NCI-H1092 (cell line): ENCODE measurements at regions not wholly inside any gene's neighbourhood (a gene's known extent, or its start where the extent isn't known, plus 50 kb on each side); places are given as distances from the start of the nearest gene placed in this dataset.
"Not testable (repeated sequence)": the region's sequence is repeated elsewhere in the genome, so short reads cannot be mapped to it uniquely, and the experiment has no call there.

Experiments
- DNase-seq: peaks from one replicate; lab custom pipeline; 2025; lab: John Stamatoyannopoulos, UW

DNA sequence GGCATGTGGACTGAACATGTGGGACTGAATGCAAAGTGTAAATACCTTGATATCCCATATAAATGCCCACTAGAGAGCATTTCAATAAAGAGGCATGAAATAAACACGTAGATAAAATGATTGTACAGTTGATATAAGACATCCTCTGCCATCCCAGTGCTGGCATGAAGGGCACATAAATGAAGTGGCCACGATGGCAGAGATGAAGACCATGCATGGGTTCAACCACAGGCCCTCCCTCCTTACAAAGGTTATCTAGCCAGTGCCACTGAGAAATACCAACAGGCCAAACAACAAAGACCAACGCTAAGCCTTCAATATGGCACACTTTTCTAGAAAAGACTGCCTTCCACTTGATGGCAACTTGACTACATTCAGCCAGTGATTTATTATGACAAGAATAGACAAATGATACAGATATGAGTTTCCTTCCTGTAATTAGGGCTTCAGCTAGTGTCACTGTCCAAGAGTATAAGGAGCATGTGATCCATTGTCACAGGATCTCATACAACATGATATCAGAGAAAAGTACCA is 493.9 kb upstream of the MAP2 start:
- no peak for DNase-seq

DNA sequence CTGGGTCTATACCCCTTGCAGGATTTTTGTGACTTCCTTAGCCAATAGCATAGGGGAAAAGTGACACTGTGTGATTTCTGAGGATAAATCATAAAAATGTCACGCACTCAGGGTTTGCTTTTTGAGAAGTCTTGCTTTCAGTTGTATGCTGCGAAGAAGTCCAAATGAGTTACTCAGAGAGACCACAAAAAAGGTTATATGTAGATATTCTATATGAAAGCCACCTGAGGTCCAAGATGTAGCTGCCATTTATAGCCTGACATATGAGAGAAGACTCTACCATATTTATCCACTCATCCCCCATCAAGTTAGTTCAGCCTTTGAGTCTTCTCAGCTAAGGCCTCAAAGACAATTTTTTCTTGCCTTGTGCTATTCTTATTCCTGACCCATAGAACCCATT is 488.3 kb upstream of the MAP2 start:
- DNase-seq, result no peak

DNA sequence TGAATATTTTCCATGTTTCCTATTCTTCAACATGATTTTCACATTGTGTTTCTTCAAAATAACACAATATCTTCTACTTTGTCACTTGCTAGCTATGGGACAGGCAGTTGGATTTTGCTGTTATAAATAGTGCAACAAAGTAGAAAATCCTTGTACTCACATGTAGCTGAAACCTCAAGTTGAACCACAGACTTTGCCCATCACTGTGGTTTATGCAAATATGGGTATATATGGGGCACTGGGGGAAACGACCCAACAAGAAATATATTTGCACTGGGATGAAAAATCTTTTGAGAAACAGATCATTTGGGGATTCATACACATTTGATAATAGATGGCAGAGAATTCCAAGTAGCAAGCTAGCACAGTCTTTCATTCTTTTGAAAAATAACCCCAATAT is 486.3 kb upstream of the MAP2 start:
- no peak for DNase-seq

DNA sequence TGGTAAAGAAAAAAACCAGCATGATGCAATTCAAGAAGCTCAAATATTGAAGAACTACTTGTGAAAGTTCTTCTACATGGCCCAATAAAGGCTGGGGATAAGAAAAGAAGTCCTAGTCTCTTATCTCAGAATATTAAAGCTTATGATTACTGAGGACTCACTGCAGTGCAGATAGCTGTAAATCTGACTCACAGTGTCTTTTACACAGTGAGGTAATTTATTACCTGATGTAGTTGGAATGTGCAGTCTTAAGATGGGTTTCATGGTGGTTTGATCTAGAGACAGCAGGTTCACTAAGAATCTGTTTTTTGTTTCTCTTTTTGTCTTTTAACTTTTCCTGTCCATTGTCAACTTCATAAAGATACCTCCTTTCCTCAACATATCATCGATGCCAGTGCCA is 484.0 kb upstream of the MAP2 start:
- no peak for DNase-seq

DNA sequence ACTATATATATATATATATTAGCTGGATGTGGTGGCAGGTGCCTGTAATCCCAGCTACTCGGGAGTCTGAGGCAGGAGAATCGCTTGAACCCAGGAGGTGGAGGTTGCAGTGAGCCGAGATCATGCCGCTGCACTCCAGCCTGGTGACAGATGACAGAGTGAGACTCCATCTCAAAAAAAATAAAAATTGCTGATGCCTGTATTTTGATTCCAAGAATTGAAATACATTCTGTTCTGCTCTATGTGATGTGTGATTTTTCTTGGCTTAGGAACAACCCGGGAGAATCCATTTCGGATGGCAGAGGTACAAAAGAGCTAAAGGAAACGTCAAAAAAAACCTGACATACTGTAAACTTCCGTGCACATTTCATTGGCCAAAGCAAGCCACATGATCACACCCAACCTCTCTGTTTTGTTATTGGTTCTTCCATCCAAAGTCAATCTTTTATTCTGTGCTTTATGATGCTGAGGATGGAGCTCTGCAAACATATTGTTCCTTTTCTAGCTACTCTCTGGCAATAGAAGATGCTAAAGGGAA is 478.1 kb upstream of the MAP2 start:
- DNase-seq, result no peak

DNA sequence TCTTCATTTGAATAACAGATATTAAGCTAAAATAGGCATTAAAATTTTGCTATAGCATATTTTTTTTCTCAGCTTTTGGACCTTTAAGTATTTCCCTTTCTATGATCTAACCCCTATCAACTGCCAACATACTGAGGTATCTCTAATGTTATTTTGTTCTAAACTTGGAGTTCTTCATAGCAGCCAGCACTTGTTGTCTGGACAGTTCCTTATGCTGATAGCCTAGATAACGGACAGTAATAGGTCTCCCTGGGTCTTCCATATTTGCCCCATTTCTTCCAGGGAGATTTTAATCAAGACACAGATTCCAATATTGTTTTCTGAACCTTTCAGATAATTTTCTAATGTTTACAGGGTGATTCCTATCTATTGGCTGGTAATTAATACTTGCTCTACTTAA is 475.8 kb upstream of the MAP2 start:
- no peak for DNase-seq

DNA sequence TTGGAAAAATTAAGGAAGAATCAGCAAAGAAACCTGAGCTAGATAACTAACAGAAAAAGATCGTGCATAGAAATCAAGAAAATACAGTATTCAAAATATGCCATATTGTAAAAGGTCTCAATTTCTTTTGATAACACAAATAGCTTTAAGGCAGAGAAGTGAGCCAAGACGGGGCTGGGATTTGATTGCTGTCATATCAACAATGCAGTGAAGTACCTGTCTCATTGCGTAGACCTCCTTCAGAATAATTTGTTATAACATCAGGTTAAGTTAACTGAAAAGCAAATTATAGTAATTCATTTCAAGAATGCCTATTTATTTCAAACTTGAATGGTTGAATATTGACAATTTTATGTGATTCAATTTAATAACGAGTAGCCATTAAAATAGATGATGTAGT is 453.8 kb upstream of the MAP2 start:
- no peak for DNase-seq

GRCh38 chr2:208977582-208977981 is 446.3 kb upstream of the MAP2 start:
- DNase-seq, result no peak

- no peak for DNase-seq
Measured at GRCh38 chr2:208978946-208979345, 444.9 kb upstream of the MAP2 start.

GRCh38 chr2:208980321-208980720 is 443.5 kb upstream of the MAP2 start:
- DNase-seq, result no peak

- DNase-seq, result no peak
Measured at GRCh38 chr2:208982831-208983230, 441.0 kb upstream of the MAP2 start.

DNA sequence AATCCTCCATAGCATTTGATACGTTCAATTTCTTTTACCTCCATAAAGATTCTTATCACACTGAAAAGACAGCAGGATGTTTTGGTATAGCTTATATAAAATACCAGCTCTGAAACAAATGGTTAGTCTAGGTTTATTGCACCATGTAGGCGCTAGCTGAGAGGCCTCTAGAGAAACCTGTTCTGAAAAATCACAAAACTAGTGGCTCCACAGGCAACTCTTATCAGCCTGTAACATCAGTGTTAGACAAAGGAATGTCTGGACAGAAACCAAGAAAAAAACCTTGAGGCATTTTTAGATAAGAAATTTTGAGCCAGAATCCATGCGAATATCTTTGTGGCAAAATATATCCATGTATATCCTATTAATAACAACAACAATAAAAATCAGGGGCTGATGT is 440.4 kb upstream of the MAP2 start:
- no peak for DNase-seq

GRCh38 chr2:208984376-208985090 is 439.3 kb upstream of the MAP2 start:
- no peak for DNase-seq

DNA sequence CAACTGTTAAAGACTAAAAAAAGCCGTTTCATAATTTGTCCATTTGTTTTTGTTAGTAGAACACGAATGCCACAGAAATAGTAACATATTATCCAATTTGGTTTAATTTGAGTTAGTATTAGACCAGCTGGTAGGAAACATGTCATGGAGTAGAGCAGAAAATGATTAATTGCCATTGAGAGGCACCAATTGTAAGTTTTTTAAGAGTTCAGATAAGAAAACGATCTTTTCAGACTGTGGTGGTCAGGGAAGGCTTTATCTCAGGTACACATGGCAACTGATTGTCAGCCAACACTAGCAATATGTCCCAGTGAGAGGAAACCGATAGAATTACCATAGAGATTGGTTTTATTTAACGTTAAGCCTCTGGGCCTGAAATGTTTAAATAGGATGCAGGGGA is 438.2 kb upstream of the MAP2 start:
- no peak for DNase-seq

- DNase-seq, result no peak
Measured at GRCh38 chr2:208990716-208991115, 433.1 kb upstream of the MAP2 start.

DNA sequence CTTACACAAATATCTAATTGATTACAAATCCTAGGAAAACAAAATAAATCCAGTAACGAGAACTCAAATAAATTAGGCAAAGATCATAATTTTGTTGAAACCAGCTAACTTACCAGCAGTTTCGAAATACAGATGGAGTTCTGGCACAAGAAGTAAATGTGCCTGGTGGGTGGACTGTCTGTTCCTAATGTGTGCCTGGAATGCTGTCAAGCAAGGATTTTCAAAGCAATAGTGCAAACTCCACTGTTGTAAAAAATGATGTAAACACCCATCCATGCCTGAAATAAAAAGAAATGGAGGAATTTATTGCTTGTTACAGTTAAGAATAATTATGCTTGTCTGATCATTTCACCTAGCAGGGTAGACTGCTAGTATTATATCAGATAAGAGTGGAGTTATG is 423.9 kb upstream of the MAP2 start:
- DNase-seq, result no peak

GRCh38 chr2:209002054-209002453 is 421.8 kb upstream of the MAP2 start:
- no peak for DNase-seq

- DNase-seq, result no peak
Measured at GRCh38 chr2:209005371-209005770, 418.5 kb upstream of the MAP2 start.

DNA sequence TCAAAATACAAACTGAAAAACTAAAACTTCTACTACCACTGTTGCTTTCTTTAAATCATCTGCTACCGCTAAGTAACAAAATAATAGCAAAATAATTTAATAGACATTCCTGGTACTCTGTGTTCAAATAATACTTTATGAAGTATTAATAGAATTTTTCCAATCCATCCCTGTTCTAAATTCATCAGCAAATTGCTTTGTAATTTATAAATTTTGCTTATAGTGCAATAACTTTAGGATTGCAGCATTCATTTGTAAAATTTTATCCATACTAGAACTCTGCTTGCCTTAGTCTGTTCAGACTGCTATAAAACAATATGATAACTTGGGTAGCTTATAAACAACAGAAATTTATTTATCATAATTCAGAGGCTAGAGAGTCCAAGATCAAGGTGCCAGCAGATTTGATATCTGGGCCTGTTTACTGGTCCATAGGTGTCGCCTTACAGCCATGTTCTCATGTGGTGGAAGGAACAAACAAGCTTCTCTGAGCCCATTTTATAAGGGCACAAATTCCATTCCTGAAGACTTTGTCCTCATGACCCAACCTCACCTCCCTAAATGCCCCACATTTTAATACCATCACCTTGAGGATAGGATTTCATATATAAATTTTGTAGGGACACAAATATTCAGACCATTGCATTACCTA is 415.1 kb upstream of the MAP2 start:
- DNase-seq, result no peak

DNA sequence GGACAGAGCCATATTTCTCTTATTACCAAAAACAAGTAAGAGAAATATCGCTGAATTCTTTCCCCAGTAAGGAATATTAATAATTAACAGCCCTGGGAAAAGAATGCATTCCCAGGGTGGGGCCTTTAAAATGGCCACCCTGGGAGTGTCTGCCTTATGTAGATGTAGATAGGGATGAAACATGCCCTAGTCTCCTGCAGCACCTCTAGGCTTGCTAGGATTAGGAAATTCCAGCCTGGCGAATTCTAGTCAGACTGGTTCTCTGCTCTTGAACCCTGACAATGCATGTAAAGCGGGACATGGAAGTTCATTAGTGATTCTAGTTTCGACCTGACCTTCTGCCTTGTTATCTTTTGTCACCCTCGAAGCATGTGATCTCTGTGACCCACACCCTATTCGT is 405.2 kb upstream of the MAP2 start:
- not testable (repeated sequence) for DNase-seq

DNA sequence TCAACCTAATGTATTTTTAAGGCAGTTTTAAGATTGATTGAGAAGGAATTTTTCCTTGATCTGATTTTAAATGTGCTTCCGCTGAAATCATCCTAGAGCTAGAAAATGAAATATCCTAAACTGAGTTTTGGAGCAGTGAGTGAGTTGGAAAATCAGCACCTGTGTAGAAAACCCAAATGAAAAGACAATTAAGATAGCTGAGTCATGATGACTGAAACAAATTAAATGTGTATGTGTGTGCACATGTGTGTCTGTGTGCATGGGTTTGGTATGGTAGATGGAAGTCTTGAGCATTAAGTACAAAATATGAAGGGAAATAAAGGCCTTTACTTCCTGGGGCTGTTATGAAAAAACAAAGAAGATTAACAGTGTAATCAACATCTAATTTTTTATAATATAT is 394.6 kb upstream of the MAP2 start:
- DNase-seq, result no peak

- no peak for DNase-seq
Measured at GRCh38 chr2:209044307-209044706, 379.5 kb upstream of the MAP2 start.

GRCh38 chr2:209046163-209046562 is 377.7 kb upstream of the MAP2 start:
- no peak for DNase-seq

DNA sequence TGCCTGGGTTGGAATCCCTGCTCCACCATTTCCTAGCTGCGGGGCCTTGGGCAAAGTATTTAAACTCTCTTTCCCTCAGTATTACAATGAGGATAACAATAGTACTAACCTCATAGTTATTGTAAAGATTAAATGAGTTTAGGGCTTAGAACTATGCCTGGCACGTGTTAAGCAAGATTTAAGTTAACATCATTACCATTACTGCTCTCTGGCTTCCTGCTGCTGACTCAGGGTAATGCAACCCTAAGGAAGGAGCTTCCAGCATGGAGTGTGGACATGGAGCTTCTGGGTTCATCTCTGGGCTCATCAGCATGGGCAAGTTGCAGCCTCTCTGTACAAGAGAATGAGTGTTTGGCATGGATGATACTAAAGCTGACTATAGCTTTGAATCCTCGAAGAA is 374.2 kb upstream of the MAP2 start:
- DNase-seq, result no peak
